GM23338 (cell line): ENCODE measurements at regions not wholly inside any gene's neighbourhood (a gene's known extent, or its start where the extent isn't known, plus 50 kb on each side); places are given as distances from the start of the nearest gene placed in this dataset.

Source experiments
- ATAC-seq: fragments of 200-7000 bp; cut with Tn5 transposase; 3 replicates; pipeline ENCODE4 v1.9.1; 2020
- DNase-seq: peaks from one replicate; pipeline ENCODE4 v3.0.0-alpha.2; 2015; ENCODE audit warnings: low spot score
- H2AFZ ChIP-seq: fragments of 200-600 bp; sonication (generic); 2 replicates; pipeline ENCODE4 v1.8.0; 2016; ENCODE audit warnings: antibody characterized with exemption, mild to moderate bottlenecking, moderate library complexity
- H3F3A ChIP-seq: fragments of 200-600 bp; sonication (generic); replicated peaks from 2 replicates; pipeline ENCODE4 v1.8.0; 2017; ENCODE audit warnings: antibody characterized with exemption, mixed run types, low read depth
- H3K27ac ChIP-seq: fragments of 200-600 bp; sonication (generic); 2 replicates; pipeline ENCODE4 v1.6.1; 2016; ENCODE audit warnings: low read depth
- H3K27me3 ChIP-seq: fragments of 200-600 bp; sonication (generic); 2 replicates; pipeline ENCODE4 v1.8.0; 2016; ENCODE audit warnings: mild to moderate bottlenecking, mixed run types, moderate library complexity; ENCODE audit not compliant: insufficient read depth
- H3K36me3 ChIP-seq: fragments of 200-600 bp; sonication (generic); 2 replicates; pipeline ENCODE4 v1.8.0; 2016; ENCODE audit warnings: mild to moderate bottlenecking; ENCODE audit not compliant: insufficient read depth
- H3K4me1 ChIP-seq: fragments of 200-600 bp; sonication (generic); 2 replicates; pipeline ENCODE4 v1.8.0; 2016; ENCODE audit warnings: mild to moderate bottlenecking, moderate library complexity; ENCODE audit not compliant: insufficient read depth
- H3K4me2 ChIP-seq: fragments of 200-600 bp; sonication (generic); 2 replicates; pipeline ENCODE4 v1.7.1; 2017; ENCODE audit warnings: mixed run types
- H3K4me3 ChIP-seq: fragments of 200-600 bp; sonication (generic); 2 replicates; pipeline ENCODE4 v1.6.1; 2016; ENCODE audit warnings: mixed run types
- H3K79me2 ChIP-seq: fragments of 200-600 bp; sonication (generic); replicated peaks from 2 replicates; pipeline ENCODE4 v1.8.0; 2017; ENCODE audit warnings: mild to moderate bottlenecking; ENCODE audit not compliant: insufficient read depth
- H3K9me2 ChIP-seq: fragments of 200-600 bp; sonication (generic); 2 replicates; pipeline ENCODE4 v1.8.0; 2017; ENCODE audit not compliant: insufficient read depth
- H4K20me1 ChIP-seq: fragments of 200-600 bp; sonication (generic); replicated peaks from 2 replicates; pipeline ENCODE4 v1.8.0; 2017; ENCODE audit warnings: mild to moderate bottlenecking; ENCODE audit not compliant: insufficient read depth
- H3K27ac Mint-ChIP-seq: 2 replicates; pipeline ENCODE4 v1.8.0; 2020; ENCODE audit warnings: inconsistent platforms, mild to moderate bottlenecking, moderate library complexity, mixed read lengths
- H3K27me3 Mint-ChIP-seq: 3 replicates; pipeline ENCODE4 v1.8.0; 2022; ENCODE audit warnings: low read depth, mild to moderate bottlenecking, moderate library complexity, mixed read lengths, inconsistent platforms; ENCODE audit not compliant: insufficient read depth, poor library complexity
- H3K36me3 Mint-ChIP-seq: 3 replicates; pipeline ENCODE4 v1.8.0; 2021; ENCODE audit warnings: low read depth, mild to moderate bottlenecking, inconsistent platforms, moderate library complexity, mixed read lengths
- H3K4me1 Mint-ChIP-seq: 3 replicates; pipeline ENCODE4 v1.8.0; 2020; ENCODE audit warnings: mild to moderate bottlenecking, inconsistent platforms, mixed read lengths
- H3K4me3 Mint-ChIP-seq: 3 replicates; pipeline ENCODE4 v1.8.0; 2021; ENCODE audit warnings: moderate library complexity, mild to moderate bottlenecking, inconsistent platforms, mixed read lengths
- H3K9me3 Mint-ChIP-seq: 3 replicates; pipeline ENCODE4 v1.8.0; 2020; ENCODE audit warnings: moderate library complexity, mild to moderate bottlenecking, inconsistent platforms, mixed read lengths
- ETS1 ChIP-seq: IDR thresholded peaks from 2 replicates; pipeline ENCODE4 v1.6.1; 2016; ENCODE audit warnings: antibody characterized with exemption
- EZH2 ChIP-seq: fragments of 200-600 bp; sonication (generic); IDR thresholded peaks from one replicate; pipeline ENCODE4 v1.8.0; 2017; ENCODE audit warnings: antibody characterized with exemption, mild to moderate bottlenecking, low read depth; ENCODE audit not compliant: unreplicated experiment
- JUNB ChIP-seq: IDR thresholded peaks from one replicate; pipeline ENCODE4 v1.6.1; 2016; ENCODE audit warnings: antibody characterized with exemption; ENCODE audit not compliant: unreplicated experiment
- REST ChIP-seq: IDR thresholded peaks from one replicate; pipeline ENCODE4 v1.6.1; 2018; ENCODE audit warnings: antibody characterized with exemption; ENCODE audit not compliant: unreplicated experiment
- ZNF114 ChIP-seq: fragments of 250-450 bp; sonication (Bioruptor Pico); IDR thresholded peaks from 2 replicates; pipeline ENCODE4 v1.5.0; 2020; ENCODE audit warnings: mild to moderate bottlenecking, moderate library complexity
- ZNF462 ChIP-seq: fragments of 250-450 bp; sonication (Bioruptor Pico); IDR thresholded peaks from 2 replicates; pipeline ENCODE4 v1.5.0; 2020; ENCODE audit warnings: mild to moderate bottlenecking, moderate library complexity

- Histone ChIP-seq H3K4me1 (no peaks in the 10 kb centered on the region), H3F3A (no peaks in the 10 kb centered on the region), H3K9me2 (no peaks in the 10 kb centered on the region), H3K27ac (no peak overlapping the region), H4K20me1 (no peaks in the 10 kb centered on the region), H3K36me3 (no peaks in the 10 kb centered on the region), H3K4me2 (no peak overlapping the region), H3K27me3 (no peaks in the 10 kb centered on the region), H2AFZ (no peak overlapping the region), H3K4me3 (no peak overlapping the region), H3K79me2 (no peaks in the 10 kb centered on the region)
- Mint-ChIP-seq H3K4me3 (no peak overlapping the region), H3K27ac (no peak overlapping the region), H3K4me1 (no peaks in the 10 kb centered on the region), H3K9me3 (no peaks in the 10 kb centered on the region), H3K27me3 (peaks cover 2% of the 10 kb centered on the region), H3K36me3 (no peaks in the 10 kb centered on the region)
- no peak for ATAC-seq
- no peak for DNase-seq
- no peak for TF ChIP-seq EZH2
- TF ChIP-seq ZNF114 (CRISPR knock-in tag) = no peak
- TF ChIP-seq REST = no peak
- no peak for TF ChIP-seq ETS1
- TF ChIP-seq JUNB = no peak
- TF ChIP-seq ZNF462 (CRISPR knock-in tag) = no peak
These were observed 204.3 kb downstream of the MBL2 start for GRCh38 chr10:52568309-52568708.
